ENCODE measurements at regions not wholly inside any gene's neighbourhood (a gene's known extent, or its start where the extent isn't known, plus 50 kb on each side); places are given as distances from the start of the nearest gene placed in this dataset.

- peaks cover 13% of the 10 kb centered on the region for H3K9me3 Mint-ChIP-seq
- no peak for ATAC-seq
- TF ChIP-seq SMAD4 (CRISPR knock-in tag; IDR thresholded peaks at IDR 0.05) (no peak), PRDM15 (CRISPR knock-in tag; IDR thresholded peaks at IDR 0.05) (no peak)
- no peaks in the 10 kb centered on the region for H3K27me3 Mint-ChIP-seq (ENCODE audit: low read depth)
- DNase-seq (ENCODE audit: low spot score): no peak
- H3K4me1 Mint-ChIP-seq: peaks cover 9% of the 10 kb centered on the region; the same call in 1 of the 2 replicates
- H3K27ac Mint-ChIP-seq: no peak overlapping the region
- POLR2A ChIA-PET: no interaction called here
- CTCF ChIA-PET: no interaction called here
- H3K36me3 Mint-ChIP-seq: peaks cover 6% of the 10 kb centered on the region; the same call in 1 of the 2 replicates
- H3K4me3 Mint-ChIP-seq: no peak overlapping the region
Observed at GRCh38 chr18:33814546-33814945, 236.5 kb downstream of the ASXL3 start.

GRCh38 chr18:33812186-33812585, 234.2 kb downstream of the ASXL3 start:
- H3K27ac Mint-ChIP-seq: no peak overlapping the region
- POLR2A ChIA-PET: no interaction called here
- CTCF ChIA-PET: no interaction called here
- H3K36me3 Mint-ChIP-seq: no peaks in the 10 kb centered on the region
- H3K4me1 Mint-ChIP-seq: peaks cover 8% of the 10 kb centered on the region; the same call in 1 of the 2 replicates
- DNase-seq (ENCODE audit: low spot score): no peak
- H3K9me3 Mint-ChIP-seq: no peaks in the 10 kb centered on the region
- no peaks in the 10 kb centered on the region for H3K27me3 Mint-ChIP-seq (ENCODE audit: low read depth)
- TF ChIP-seq ZBTB21 (CRISPR knock-in tag; IDR thresholded peaks at IDR 0.05; ENCODE audit: borderline replicate concordance): no peak
- no peak for TF ChIP-seq ZNF512 (CRISPR knock-in tag; IDR thresholded peaks at IDR 0.05; ENCODE audit: borderline replicate concordance)
- no peak for TF ChIP-seq E2F5 (CRISPR knock-in tag; IDR thresholded peaks at IDR 0.05)
- TF ChIP-seq ZNF396 (CRISPR knock-in tag; IDR thresholded peaks at IDR 0.05; ENCODE audit: borderline replicate concordance): no peak
- TF ChIP-seq TEAD1 (CRISPR knock-in tag; IDR thresholded peaks at IDR 0.05): no peak
- TF ChIP-seq ZBTB43 (CRISPR knock-in tag; IDR thresholded peaks at IDR 0.05): no peak
- TF ChIP-seq IRF1 (CRISPR knock-in tag; IDR thresholded peaks at IDR 0.05): no peak
- TF ChIP-seq ZNF232 (CRISPR knock-in tag; IDR thresholded peaks at IDR 0.05): no peak
- H3K4me3 Mint-ChIP-seq: no peak overlapping the region
- ATAC-seq: no peak

GRCh38 chr18:33805592-33805991, 227.6 kb downstream of the ASXL3 start:
- Mint-ChIP-seq H3K4me1 (no peaks in the 10 kb centered on the region), H3K27ac (no peak overlapping the region), H3K36me3 (no peaks in the 10 kb centered on the region), H3K9me3 (no peaks in the 10 kb centered on the region), H3K27me3 (ENCODE audit: low read depth) (no peaks in the 10 kb centered on the region), H3K4me3 (no peak overlapping the region)
- ATAC-seq (no peak), DNase-seq (ENCODE audit: low spot score) (no peak)
- CTCF ChIA-PET: no interaction called here
- POLR2A ChIA-PET: no interaction called here
- TF ChIP-seq ZNF671 (CRISPR knock-in tag; IDR thresholded peaks at IDR 0.05) (no peak), ZBTB21 (CRISPR knock-in tag; IDR thresholded peaks at IDR 0.05; ENCODE audit: borderline replicate concordance) (no peak), PREB (CRISPR knock-in tag; IDR thresholded peaks at IDR 0.05; ENCODE audit: borderline replicate concordance) (no peak), IRF1 (CRISPR knock-in tag; IDR thresholded peaks at IDR 0.05) (no peak), AR (CRISPR knock-in tag; IDR thresholded peaks at IDR 0.05) (no peak), ZNF281 (CRISPR knock-in tag; IDR thresholded peaks at IDR 0.05) (no peak), ZNF138 (CRISPR knock-in tag; conservative IDR thresholded peaks at IDR 0.05) (no peak)

All from WTC11 (cell line).